ENCODE measurements at regions not wholly inside any gene's neighbourhood (a gene's known extent, or its start where the extent isn't known, plus 50 kb on each side); places are given as distances from the start of the nearest gene placed in this dataset.

DNA sequence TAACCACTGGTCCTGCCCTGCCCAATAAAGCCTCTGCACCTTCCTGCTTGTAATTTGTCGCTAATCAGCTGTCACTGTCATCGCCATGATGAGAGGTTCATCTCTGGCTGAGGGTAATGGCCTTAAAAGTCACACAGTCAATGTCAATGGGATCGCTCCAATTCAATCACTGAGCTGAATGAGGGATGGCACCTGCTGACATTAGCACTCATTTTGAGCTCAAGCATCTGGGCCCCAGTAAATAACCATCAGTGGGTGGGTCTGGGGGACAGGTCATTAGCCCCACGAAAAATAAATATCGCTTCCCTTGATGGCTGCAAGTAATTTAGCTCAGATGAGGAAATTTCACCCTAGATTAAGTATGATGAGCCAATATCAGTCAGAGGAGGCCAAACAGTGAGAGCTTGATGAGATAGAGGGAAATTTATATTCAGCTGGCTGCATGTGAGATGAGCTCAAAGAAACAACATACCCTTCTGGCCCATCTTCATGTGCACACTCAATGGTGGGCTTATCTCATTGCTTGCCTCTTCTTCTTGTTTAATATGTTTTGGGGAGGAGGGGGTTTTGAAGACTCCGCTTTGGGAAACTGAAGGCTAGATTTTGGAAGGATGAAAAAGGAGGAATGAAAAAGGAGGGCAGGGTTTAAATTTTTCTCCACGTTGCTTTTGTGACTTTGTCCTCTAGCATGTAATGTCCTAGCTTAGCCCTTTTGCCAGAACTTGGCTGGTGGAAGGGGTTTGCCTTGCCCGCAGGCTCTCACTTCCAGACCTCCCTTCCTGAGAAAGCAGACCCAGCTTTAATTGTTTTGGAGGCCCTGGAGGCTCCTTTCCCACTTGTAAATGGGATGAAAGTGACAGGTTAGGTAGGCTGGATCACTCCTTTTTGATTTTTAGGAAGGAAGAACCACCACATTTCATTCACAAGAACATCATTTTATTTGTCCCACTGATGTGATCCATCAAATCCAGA, 84.8 kb upstream of the PAQR3 start:
- DNase-seq (ENCODE audit: low read depth) = no peak

DNA sequence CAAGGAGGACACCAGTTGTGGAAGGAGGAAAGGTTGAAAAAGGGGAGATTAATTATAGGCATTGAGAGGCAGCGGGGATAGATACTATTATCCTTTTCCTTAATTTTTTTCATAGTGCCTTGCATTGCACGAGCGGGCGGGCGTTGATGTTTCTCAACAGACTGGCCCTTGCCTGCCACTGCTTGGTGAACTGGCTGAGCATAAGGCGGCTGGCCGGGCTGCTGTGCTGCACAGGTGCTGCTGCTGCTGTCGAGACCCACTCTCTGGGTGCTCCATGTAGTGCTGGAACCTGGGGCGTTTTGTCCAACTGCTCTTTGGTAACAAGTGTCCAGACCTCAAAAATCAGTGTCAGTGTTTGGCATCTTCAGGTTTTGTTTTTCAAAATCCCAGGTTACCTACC, 83.3 kb upstream of the PAQR3 start:
- no peak for DNase-seq (ENCODE audit: low read depth)

DNA sequence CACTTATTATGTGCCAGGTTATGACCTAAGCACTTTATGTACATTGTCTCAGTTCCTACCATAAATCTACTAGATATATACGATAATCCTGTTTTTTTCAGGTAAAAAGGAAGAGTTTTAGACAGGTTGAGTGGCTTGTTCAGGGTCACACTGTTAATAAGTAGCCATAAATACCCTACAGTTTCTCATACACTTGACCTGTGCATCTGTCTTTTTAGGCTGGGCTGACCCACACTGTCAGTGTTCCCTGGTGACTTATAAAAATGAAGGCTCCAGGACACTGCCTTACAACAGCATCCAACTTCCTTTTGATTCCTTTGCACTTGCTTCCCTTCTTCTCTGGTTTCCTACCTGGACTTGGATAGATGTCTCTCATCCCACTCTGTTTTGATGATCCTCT, 78.2 kb upstream of the PAQR3 start:
- no peak for DNase-seq (ENCODE audit: low read depth)

DNA sequence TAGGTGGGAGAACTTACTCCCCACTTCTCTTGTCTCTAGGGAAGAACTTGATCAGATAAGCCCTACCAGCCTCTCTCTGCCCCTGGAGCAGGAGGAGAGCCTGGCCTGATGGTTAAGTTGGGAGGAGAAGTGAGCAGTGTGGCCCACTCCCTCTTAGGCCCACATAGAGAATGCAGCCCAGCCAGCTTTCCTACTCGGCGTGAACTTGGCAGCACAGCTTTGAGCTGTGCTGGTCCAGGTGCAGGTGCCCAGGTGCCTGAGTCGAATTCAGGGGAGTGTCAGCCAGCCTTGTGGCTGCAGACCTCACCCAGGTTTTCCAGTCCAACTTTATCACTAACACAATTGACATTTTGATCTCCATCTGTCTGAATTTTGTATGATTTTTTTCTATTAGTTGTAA, 77.6 kb upstream of the PAQR3 start:
- DNase-seq (ENCODE audit: low read depth) = no peak

DNA sequence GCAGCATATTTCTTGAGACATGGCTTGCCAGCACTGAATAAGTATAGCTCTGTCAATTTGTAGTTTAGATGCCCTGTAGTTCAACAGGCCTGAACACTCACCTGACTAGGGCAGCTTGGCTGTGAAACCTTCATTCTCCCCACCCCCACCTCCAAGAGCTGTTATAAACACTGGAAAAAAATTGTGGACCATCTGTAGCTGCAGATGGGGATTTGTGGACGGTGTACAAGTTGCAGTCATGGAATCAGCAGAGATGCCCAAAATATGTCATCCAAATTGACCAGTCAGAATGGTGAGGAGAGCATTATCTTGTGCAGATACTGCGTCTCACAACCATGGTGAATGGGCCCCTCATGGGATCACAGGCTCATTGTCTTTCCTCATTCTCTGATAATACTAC, 76.2 kb upstream of the PAQR3 start:
- DNase-seq (ENCODE audit: low read depth) = no peak

DNA sequence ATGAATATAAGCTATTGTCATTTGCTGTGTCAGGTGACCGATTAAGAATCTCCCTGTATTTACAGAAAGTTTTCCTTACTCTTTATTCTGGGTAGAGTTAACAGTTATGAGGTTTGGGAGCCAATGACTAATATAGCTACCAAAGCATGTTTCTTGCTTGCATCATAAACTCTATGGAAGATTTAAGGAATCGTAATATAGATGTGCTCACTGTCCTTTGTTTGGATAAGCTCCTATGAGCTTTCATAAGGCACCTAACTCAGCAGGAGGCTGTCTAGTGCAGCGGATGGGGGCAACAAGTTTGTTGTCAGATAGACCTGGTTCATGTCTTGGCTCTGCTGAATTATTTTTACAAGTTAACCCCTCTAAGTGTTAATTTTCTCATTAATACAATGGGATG, 75.0 kb upstream of the PAQR3 start:
- DNase-seq (ENCODE audit: low read depth) = no peak

DNA sequence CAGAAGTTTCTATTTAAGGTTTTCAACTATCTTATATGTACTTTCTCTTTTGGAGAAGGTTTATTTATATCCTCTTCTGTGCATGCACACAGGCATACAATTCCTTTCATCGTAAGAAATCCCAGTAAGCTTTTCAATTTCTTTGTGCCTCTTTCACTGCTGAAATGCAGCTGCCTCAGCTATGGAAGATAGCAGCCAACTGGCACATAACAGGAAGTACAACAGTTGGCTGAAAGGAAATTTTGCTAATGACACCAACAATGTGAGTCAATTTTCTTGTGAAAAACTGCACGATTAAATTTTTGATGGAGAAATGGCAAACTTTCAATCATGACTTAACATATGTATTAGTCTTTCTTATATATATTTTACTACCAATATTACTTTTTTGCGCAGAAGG, 74.5 kb upstream of the PAQR3 start:
- DNase-seq (ENCODE audit: low read depth) = no peak

DNA sequence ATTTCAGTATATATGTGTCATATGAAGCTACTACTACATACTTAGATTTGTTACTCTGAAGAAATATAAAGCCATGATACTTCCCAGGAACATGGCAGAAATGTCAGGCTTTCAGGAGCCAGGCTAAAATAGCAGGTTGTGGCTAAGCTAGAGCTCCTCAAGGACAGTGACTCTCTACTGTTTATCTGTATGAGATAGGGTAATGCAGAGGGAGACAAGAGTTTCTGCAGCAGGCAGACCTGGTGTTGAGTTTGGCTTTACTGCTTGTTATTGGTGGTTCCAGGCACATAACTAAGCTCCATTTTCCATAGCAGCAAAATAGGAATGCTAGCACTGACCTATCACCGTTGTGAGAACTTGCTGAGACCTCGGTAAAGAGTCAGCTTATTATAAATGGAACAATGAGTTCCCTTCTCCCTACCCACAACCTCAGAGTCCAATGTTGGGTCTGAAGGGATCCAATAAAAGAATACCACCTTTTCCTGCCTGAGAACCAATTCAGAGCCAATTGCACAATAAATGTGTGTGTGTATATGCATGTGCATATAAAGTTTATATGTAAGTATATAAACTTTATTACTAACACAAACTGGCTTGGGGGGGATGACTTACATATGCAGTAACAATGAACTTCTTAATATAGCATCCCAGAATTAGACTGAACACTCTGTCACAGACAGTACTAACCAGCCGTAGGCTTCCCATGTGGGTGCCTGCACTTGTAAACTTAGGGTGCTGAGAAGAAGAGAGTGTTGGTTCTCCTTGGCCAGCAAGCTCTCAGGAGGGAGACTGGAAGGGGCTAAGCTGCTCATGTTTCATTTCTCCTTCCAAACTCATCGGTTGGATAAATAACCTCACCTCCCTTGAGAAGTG, 51.9 kb upstream of the PAQR3 start:
- no peak for DNase-seq (ENCODE audit: low read depth)

DNA sequence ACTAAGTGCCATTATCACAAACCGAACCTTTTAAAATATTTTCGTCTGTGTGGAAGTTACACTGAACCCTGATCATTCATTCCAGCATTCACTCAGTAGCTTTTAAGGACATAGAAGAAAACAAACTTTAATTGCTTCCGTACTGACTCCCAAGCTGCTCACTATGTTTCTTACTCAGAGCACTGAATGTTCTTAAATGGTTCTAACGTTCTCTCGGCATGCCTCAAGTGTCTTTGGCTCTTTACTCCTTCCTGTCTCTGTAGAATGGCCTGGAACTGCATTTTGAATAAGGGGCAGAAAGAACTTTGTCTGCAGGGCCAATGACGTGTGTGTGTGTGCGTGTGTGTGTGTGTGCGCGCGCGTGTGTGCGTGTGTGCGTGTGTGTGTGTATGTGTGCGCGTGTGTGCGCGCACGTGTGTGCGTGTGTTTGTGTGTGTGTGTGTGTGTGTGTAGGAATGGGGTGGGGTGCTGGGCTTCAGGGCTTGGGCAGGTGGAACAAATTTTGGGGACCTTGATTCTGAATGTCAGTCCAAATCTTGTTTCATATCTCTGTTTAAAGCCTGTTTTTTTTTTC, 50.5 kb upstream of the PAQR3 start:
- DNase-seq (ENCODE audit: low read depth) = no peak
